ENCODE measurements at regions not wholly inside any gene's neighbourhood (a gene's known extent, or its start where the extent isn't known, plus 50 kb on each side); places are given as distances from the start of the nearest gene placed in this dataset.

DNA sequence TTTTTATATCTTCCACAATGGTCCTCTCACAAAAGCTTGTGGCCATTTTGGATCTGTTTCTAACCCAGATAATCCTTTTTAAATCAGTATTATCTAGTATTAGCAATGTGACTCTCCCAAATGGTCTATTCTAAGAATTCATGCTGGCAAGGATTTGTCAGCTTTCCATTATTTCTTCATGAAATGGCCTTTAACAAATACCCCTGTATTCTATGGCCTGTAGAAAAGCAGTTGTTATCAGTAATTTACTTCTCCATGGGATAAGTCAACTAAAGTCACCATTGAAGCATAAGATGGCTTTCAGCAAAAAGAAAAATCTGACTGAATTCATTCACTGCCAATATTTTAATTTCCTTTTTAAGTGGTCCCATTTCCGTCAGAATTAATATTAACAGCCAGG is 346.4 kb upstream of the FAM174A start:
- CTCF ChIA-PET: no interaction called here
- no peaks in the 10 kb centered on the region for H4K20me1 ChIP-seq (ENCODE audit: low read length)

GRCh38 chr5:100188339-100188738 is 346.8 kb upstream of the FAM174A start:
- CTCF ChIA-PET: no interaction called here
- POLR2A ChIA-PET (ENCODE audit: unreplicated experiment): no interaction called here

More for the DNA sequence above, 346.4 kb upstream of the FAM174A start:
- Histone ChIP-seq H3K4me1 (ENCODE audit: insufficient read depth, low read length) (no peaks in the 10 kb centered on the region), H3K9me3 (ENCODE audit: low read length) (no peaks in the 10 kb centered on the region), H3K79me2 (ENCODE audit: low read length) (no peaks in the 10 kb centered on the region), H3K36me3 (ENCODE audit: low read depth, low read length) (no peaks in the 10 kb centered on the region), H2AFZ (ENCODE audit: low read length) (no peak overlapping the region), H3F3A (ENCODE audit: low read length, unreplicated experiment) (no peaks in the 10 kb centered on the region), H3K4me2 (ENCODE audit: low read length) (no peak overlapping the region), H3K4me3 (ENCODE audit: low read length) (no peak overlapping the region), H3K9ac (ENCODE audit: low read length) (no peak overlapping the region), H3K27me3 (ENCODE audit: low read length) (no peaks in the 10 kb centered on the region), H3K27ac (ENCODE audit: low read length) (no peak overlapping the region), H3K9me2 (replicated peaks; ENCODE audit: low read length) (no peaks in the 10 kb centered on the region)
- BruUV-seq (replicated peaks): no TSS peak
- DNase-seq: no peak
- ATAC-seq: no peak
- intact Hi-C loops (cut with micrococcal nuclease): loop anchor here (10.0 kb wide), 1 partner anchor 584 kb away; no protein-coding TSS in a partner anchor
- POLR2A ChIA-PET (ENCODE audit: unreplicated experiment): no interaction called here
- TF ChIP-seq EZH2 (IDR thresholded peaks at IDR 0.05; ENCODE audit: low read length, unreplicated experiment) (no peak), CTCF (conservative IDR thresholded peaks at IDR 0.05; ENCODE audit: low read depth, low read length) (no peak), EZH2phosphoT487 (IDR thresholded peaks at IDR 0.05; ENCODE audit: borderline replicate concordance, low read length) (no peak)

More at GRCh38 chr5:100188339-100188738, 346.8 kb upstream of the FAM174A start:
- no peaks in the 10 kb centered on the region for H4K20me1 ChIP-seq (ENCODE audit: low read length)
- H3K9me2 ChIP-seq (replicated peaks; ENCODE audit: low read length): no peaks in the 10 kb centered on the region
- DNase-seq (peak; percentile 2), ATAC-seq (no peak)
- no peaks in the 10 kb centered on the region for H3K4me1 ChIP-seq (ENCODE audit: insufficient read depth, low read length)
- no peak overlapping the region for H3K4me3 ChIP-seq (ENCODE audit: low read length)
- H3K27me3 ChIP-seq (ENCODE audit: low read length): no peaks in the 10 kb centered on the region
- H3F3A ChIP-seq (ENCODE audit: low read length, unreplicated experiment): no peaks in the 10 kb centered on the region
- H3K9ac ChIP-seq (ENCODE audit: low read length): no peak overlapping the region
- no peak overlapping the region for H2AFZ ChIP-seq (ENCODE audit: low read length)
- no peaks in the 10 kb centered on the region for H3K9me3 ChIP-seq (ENCODE audit: low read length)
- no peak overlapping the region for H3K4me2 ChIP-seq (ENCODE audit: low read length)
- intact Hi-C loops (cut with micrococcal nuclease): loop anchor here (10.0 kb wide), 1 partner anchor 584 kb away; no protein-coding TSS in a partner anchor
- no peak overlapping the region for H3K27ac ChIP-seq (ENCODE audit: low read length)
- no TSS peak for BruUV-seq (replicated peaks)
- TF ChIP-seq CTCF (conservative IDR thresholded peaks at IDR 0.05; ENCODE audit: low read depth, low read length) (no peak), EZH2 (IDR thresholded peaks at IDR 0.05; ENCODE audit: low read length, unreplicated experiment) (no peak), EZH2phosphoT487 (IDR thresholded peaks at IDR 0.05; ENCODE audit: borderline replicate concordance, low read length) (no peak)
- no peaks in the 10 kb centered on the region for H3K36me3 ChIP-seq (ENCODE audit: low read depth, low read length)
- no peaks in the 10 kb centered on the region for H3K79me2 ChIP-seq (ENCODE audit: low read length)

All from PC-3 (cell line).